RCC 7860 (cell line): ENCODE measurements at regions not wholly inside any gene's neighbourhood (a gene's known extent, or its start where the extent isn't known, plus 50 kb on each side); places are given as distances from the start of the nearest gene placed in this dataset.
"Not testable (repeated sequence)": the region's sequence is repeated elsewhere in the genome, so short reads cannot be mapped to it uniquely, and the experiment has no call there.

Experiments used
- DNase-seq: peaks from one replicate; pipeline ENCODE4 v3.0.0-alpha.2; 2015; ENCODE audit warnings: low spot score
- FAIRE-seq: peaks from 2 replicates; lab custom pipeline; 2012; peaks lifted over from hg19 to GRCh38; lab: Jason Lieb, UNC

DNA sequence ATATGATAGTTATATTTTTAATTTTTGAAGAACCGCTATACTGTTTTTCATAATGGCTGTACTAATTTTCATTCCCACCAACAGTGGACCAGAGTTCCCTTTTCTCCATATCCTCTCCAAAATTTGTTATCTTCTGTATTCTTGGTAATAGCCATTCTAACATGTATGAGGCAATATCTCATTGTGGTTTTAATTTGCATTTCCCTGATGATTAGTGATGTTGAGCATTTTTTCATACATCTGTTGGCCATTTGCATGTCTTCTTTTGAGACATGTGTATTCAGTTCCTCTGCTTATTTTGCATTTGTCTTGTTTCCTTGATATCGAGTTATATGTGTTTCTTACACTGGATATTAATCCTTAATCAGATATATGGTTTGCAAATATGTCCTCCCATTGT lies 770.8 kb upstream of the MBL2 start:
- FAIRE-seq (no peak), DNase-seq (no peak)

DNA sequence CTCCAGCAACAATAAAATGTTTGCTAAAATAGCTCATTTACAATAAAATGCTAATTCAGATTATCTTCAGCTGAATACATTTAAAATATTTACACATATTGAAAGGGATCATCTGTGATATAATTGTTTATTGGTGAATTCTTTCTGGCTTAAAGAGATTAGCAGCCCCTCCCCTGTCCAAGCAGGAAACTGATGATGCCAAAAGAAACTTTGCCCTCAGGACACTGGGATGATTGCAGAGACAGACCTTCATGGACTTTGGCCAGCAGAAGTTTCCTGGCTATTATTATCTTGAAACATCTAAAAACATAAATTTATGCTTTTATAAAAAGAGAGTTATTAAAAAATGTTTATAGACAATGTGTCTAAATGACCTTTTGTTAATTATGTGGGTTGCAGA lies 764.9 kb upstream of the MBL2 start:
- no peak for FAIRE-seq
- DNase-seq = no peak

DNA sequence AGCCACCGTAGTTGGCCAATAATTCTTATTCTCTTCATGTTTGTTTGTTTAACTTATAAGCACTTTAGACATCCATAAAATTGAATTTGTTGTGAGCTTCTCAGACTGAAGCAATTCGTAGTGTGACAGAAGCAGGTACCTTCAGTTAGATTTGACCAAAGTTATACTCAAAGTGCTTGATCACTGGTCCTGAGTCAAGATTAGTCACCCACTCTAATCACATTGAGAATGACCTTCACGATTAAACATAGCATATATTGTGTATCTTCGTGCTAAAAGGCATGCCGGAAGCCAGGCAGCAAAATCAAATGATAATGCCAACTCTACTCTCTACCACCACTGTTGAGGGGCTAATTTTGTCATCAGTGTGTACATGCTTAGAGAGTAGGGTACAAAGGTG lies 763.7 kb upstream of the MBL2 start:
- FAIRE-seq = no peak
- no peak for DNase-seq

DNA sequence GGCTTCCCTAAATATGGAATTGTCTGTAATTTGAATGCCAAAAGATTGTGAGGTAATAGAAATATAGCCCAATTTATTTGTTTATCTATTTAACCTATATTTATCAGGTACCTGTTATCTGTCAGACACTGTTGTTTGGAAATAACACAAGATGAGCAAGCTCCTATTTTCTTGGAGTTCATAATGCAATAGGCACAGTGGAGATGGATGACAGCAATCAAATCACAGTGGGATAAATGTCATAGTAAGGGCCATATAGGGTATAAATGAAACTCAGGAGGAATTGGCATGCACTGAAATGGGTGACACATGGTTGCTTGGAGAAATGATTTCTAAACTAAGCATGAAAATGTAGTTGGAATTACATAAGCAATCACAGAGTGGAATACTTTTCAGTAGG lies 761.8 kb upstream of the MBL2 start:
- no peak for DNase-seq
- no peak for FAIRE-seq

DNA sequence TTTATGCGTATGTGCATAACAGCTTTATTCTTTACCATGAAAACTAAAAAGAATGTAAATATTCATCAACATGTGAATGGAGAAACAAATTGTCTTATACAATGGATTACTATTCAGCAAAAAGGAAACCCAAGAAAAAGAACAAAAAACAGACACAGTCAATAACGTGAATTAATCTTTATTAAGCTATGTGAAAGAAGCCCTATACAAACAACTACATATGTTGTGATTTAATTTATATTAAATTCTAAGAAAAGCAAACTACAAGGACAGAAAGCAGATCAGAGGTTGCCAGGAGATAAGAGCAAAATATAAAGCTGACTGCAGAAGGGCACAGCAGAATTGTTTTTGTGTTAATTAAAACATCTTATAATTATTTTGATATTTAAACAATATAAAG lies 756.4 kb upstream of the MBL2 start:
- FAIRE-seq (no peak), DNase-seq (no peak)

DNA sequence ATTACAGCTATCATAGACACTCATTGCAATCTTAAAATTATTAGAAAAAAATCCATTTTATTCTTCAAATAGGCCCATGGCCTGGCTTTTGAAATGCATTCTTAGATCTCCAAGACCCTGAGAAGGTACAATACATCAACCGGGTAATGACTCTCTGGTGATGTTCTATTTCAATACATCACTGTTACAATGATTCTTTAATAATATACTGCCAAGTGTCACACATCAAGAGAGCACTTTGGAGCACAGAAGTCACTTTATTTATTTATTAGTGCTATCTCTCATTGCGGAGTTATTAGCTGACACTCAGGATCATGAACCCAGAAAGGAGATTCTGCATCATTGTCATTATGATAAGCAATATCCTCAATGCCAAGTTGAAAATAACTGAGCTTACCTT lies 748.5 kb upstream of the MBL2 start:
- FAIRE-seq = no peak
- no peak for DNase-seq

DNA sequence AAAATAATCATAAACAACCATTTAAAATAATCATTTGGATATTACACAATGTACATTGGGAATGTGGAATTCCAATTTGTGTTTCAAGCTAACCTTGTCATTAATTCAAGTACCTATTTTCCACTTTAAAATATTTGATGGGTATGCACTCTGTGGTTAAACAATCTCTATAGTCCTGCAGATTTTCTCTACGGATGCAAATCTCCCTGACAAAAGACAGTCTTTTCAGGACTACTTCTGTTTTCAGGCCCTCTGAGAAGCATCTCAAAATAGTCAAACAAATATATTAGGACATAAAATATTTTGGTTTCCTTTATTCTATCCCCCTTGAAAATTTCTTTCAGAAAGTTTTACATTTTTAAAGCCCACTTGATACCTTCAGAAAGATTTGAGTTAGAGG lies 735.6 kb upstream of the MBL2 start:
- FAIRE-seq = no peak

DNA sequence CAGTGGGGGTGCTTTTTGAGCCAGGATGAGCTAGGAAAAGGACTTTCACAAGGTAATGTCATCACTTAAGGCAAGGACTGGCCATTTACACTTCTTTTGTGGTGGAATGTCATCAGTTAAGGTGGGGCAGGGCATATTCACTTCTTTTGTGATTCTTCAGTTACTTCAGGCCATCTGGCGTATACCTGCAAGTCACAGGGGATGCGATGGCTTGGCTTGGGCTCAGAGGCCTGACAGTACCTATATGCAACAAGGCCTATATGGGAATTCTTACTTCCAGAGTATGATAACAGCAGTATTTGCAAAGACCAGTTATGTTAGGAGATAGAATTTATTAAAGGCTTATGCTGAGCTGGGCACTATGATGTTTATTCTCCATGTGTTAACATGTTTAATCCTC lies 731.9 kb upstream of the MBL2 start:
- FAIRE-seq = not testable (repeated sequence)

More for the DNA sequence above, 735.6 kb upstream of the MBL2 start:
- DNase-seq = no peak

DNA sequence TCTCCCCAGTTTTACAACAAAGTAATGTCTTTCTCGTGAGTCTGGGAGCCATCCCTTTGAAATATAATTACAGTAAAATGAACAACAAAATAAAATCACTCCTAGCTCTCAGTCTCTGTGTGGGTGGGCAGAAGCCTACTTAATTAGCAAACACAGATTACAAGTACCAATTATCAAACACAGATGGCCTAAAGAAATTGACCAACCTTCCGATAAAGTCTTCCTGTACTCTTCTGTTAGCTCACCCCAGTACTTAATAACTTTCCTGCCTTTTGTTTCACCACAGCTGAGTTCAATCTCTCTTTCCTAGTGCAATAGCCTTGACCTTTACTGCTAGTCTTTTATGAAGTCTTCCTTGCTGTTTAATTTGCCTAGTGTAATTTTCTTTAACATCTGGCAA lies 719.2 kb upstream of the MBL2 start:
- FAIRE-seq = no peak

More for the DNA sequence above, 731.9 kb upstream of the MBL2 start:
- not testable (repeated sequence) for DNase-seq

DNA sequence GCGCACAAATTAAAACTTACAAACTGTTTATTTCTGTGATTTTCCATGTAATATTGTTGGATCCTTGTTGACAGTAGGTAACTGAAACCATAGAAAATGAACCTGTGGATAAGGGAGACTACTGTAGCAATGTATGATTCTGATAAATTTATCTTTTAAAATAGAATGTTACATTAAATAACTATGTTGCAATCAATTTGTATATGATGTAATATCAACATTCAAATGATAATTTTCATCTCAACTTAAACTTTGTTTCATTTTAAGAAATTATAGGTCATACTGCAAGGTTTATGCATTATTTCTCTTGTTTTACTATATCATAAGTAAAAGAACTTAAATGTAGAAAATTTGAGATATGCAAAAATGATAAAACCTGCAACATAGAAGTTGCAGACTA lies 718.0 kb upstream of the MBL2 start:
- no peak for FAIRE-seq
- no peak for DNase-seq

More for the DNA sequence above, 719.2 kb upstream of the MBL2 start:
- DNase-seq = no peak

DNA sequence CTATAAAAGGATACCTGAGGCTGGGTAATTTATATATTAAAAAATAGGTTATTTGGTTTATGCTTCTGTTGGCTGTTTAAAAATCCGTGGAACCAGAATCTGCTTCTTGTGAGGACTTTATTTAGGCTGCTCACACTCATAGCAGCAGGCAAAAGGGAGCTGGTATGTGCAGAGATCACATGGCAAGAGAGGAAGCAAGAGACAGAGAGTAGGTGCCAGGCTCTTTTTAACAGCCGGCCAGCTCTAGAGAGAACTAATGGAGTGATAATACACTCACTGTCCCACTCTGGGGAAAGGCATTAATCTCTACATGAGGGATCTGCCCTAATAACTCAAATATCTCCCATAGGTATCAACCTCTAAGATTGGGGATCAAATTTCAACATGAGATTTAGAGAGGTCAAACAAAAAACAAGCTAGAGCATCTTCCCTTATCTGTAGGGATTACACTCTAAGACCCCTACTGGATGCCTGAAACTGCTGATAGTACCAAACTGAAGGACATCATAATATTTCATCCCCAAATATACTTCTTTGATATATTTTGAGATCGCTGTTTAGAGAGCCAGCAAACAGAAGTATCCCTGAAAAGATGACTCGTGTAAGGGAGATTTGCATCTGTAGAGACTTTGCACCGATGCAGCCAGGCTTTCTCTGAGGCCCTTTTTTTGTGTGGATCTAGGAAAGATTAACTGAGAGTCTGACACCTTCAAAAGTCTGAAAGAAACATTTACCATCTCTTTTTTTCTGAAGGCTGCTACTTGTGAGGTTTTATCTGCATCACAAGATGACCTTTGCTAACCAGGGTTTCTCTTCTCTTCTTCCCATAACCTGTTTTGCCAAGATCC lies 717.0 kb upstream of the MBL2 start:
- no peak for FAIRE-seq
- no peak for DNase-seq

DNA sequence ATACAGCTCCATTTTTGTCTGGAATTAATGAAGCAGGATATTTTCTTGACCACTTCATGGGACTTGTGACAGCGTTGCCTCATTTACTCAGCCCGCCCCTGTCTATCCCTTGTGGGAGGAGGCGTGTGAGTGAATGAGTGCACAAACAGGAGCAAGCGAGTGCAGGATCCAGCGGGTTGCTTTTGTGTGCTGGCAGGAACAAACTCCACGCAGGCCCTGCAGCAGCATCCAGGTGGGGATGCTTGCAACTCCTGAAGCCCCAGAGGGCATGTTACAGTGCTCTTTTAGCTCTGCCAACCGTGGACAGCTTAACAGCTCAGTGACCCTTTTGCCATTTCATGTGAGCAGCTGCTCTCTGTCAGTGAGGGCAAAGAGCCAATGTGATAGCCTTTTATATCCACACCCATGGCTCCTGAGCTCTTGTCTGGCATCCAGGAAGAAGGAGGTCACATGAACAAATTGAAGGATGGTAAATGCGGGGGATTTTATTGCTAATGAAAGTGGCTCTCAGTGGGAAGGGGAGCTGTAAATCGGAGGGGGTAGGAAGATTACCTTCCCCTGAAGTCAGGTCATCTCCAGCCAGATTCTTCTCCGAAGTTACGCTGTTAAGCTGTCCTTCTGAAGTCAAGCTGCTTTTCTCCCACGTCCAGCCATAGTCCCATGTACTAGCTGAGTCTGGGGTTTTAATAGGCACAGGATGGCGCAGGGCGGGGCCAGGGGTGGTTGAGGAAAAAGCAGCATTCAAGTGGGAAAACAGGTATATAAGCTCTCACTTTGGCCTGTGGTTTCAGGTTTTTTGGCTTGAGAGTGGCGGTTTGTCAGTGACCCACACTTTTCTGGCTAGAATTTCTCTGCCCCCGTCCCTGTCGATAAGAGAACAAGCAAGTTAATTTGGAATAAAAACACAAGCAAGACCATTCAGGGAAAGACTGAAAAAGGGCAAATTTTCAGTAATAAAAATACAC lies 714.7 kb upstream of the MBL2 start:
- DNase-seq = no peak
- no peak for FAIRE-seq

DNA sequence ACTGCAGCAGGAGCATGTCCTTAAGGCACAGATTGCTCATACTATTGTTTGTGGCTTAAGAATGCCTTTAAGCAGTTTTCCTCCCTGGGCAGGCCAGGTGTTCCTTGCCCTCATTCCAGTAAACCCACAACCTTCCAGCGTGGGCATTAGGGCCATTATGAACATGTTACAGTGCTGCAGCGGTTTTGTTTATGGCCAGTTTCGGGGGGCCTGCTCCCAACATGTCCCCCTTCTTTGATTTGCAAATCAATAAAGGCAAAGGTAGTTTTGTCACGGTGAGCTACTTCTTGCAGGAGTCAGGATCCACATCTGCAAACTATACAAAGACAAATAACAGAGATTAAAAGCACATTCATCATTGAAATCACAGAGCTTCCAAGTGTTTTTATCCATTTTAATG lies 712.8 kb upstream of the MBL2 start:
- DNase-seq, FAIRE-seq: not testable (repeated sequence)

DNA sequence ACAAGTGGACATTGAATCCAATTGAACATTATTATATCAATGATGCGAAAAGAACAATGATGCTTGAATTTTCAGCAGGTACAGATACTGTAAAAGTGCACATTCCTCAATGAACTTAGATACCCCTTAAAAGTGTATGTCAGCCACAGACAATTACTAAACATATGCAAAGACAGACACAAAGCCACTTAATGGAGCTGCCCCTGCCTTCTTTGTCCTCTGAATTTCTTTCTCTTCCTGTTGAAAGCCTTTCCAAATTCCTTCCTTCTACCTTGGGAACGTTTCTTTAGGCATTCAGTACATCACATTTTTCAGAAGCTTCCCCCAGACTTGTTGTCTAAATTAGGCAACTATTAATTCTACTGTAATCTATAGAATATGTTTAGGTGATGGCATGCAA lies 706.8 kb upstream of the MBL2 start:
- DNase-seq (no peak), FAIRE-seq (no peak)

DNA sequence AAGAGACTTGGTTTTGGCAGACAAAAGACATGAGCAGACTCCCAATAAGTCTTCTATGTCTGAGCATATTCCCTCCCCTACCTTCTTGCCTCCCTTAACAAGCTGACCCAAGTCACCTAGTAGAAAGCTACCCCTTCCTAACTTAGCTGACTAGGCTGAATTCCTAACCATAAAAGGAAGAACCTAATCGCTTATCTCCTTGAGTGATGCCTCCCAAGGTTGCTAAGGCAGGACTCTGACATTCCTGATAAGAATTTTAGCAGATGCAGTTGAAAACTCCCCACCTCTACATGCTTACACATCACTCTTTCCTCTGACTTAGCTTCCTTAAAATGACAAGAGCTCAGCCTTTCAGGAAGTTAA lies 704.7 kb upstream of the MBL2 start:
- no peak for DNase-seq
- no peak for FAIRE-seq

DNA sequence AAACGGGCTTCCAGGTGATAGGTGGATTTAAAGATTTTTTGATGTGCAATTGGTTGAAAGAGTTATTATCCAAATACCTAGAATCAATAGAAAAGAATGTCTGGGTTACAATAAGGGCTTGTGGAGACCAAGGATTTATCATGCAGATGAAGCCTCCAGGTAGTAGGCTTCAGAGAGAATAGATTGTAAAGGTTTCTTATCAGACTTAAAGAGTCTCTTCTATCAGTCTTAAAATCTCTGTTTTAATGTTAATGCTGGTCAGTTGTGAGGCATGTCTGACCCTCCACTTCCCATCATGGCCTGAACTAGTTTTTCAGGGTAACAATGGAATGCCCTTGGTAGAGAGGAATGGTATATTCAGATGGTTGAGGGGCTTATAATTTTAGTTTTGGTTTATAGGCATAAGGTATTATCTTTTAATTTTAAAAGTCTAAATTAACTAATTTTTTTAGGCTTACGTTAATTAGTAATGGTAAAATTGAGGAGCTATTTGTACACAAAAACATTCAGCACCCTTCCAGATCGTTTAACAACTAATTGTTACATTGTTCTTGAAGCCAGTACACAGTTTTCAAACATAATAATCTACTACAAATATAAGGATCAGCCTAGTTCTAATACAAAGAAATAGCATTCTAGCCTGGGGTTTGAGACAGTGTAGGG lies 704.2 kb upstream of the MBL2 start:
- no peak for DNase-seq
- FAIRE-seq = no peak

DNA sequence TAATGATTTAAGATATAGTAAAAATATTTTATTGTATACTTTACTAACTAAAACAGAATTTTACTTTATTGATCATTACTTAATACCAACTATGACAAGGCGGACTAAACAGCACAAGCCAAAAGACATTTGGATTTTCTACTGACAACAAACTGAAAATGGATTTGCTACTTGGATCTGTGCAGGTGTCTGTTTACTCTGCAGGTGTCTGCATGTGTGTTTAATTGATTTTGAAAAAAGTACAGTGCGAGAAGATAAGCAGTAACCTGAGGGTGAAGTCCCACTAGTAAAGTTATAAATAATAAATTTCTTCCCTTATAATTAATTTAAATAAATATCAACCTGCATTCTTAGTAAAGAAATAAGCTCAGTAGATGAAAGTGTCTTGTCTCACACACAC lies 696.8 kb upstream of the MBL2 start:
- DNase-seq (no peak), FAIRE-seq (no peak)

DNA sequence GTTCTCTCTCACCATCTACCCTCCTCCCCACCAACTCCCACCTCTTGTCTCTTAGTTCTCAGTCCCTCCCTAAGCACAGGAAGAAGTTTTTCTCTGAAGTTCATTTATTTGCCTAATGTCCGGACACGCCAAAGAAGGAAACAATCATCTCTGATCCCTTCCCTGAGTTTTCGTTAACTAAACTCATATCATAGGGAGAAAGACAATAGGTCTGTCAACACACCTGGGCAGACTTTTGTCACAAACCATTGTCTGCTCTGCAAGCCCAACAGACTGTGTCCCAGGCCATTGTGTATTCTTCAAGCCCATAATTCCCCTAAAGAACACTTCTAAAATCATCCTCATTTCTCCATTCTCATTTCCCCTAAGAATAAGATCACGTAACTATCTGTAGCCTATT lies 691.0 kb upstream of the MBL2 start:
- DNase-seq = no peak

DNA sequence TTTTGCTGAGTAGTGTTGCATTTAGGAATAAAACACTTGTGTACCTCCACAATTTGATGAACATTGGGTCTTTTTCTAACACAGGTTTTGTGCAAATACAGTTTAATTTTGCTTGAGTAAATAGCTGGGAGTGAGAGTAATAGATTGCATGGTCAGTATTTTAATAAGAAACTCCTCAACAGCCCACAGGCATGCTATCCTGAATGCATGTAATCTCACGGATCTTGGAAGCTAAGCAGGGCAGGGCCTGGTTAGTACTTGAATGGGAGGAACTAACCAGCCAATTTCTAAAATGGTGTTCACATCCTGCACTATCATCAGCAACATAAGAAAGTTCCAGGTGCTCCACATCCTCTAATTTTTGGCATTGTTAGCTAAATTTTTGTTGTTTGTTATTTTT lies 685.4 kb upstream of the MBL2 start:
- no peak for FAIRE-seq
- no peak for DNase-seq

More for the DNA sequence above, 691.0 kb upstream of the MBL2 start:
- no peak for FAIRE-seq

DNA sequence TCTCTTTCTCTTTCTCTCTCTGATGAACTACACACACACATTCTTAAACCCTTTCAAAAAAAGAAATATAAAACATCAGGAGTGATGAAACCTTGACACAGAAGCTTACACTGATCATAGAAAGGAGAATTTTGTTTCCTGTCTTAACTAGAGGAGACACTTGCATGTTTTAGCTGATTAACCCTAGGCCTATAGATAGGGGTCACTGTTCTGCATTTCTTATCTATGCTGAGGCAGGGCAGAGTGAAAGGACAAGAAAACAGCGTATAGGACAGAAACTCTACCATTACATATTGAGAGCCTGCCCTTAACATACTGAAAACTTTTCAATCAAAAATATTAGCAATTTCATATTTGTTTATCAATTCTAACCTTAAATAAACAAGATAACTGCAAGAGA lies 680.6 kb upstream of the MBL2 start:
- FAIRE-seq = no peak
- no peak for DNase-seq

DNA sequence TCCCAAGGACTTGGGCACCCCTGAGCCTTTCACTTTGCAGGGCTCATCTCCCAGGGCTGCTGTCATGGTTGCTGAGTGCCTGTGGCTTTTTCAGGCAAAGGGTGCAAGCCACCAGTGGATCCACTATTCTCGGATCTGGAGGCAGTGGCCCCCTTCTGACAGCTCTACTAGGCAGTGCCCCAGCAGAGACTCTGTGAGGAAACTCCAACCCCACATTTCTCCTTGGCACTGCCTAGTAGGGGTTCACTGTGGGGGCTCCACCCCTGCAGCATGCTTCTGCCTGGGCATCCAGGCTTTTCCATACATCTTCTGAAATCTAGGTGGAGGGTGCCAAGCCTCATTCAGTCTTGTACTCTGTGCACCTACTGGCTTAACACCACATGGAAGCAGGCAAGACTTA lies 675.0 kb upstream of the MBL2 start:
- FAIRE-seq (no peak), DNase-seq (no peak)
